ENCODE measurements at regions not wholly inside any gene's neighbourhood (a gene's known extent, or its start where the extent isn't known, plus 50 kb on each side); places are given as distances from the start of the nearest gene placed in this dataset.

DNA sequence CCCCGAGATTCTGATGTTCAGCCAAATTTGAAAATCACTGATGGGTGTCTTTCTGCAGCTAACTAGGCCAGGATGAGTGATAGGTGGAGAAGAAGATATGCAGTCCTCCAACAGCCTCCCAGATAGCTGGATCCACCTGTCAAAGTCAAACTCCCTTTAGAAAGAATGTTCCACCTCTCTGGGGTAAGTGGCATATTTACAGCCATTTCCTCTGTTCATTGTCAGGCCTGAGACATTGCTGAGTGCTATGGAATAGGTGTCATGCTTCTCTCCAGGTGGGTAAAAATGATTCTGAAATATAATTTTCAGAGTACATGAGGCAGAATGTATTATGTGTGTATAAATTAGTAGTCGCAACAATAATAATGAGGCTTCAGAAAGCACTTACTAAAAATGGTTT, 316.8 kb downstream of the TTLL7 start:
- Histone ChIP-seq H3K4me3 (ENCODE audit: low read depth, low read length) (no peak overlapping the region), H3K27me3 (ENCODE audit: insufficient read depth, low read length) (no peaks in the 10 kb centered on the region), H3K79me2 (ENCODE audit: control insufficient read depth, insufficient read depth, low read length, unreplicated experiment) (no peaks in the 10 kb centered on the region), H3K4me1 (ENCODE audit: control insufficient read depth, insufficient read depth, low read length, unreplicated experiment) (no peaks in the 10 kb centered on the region), H2AFZ (ENCODE audit: low read length, unreplicated experiment) (no peak overlapping the region), H3K36me3 (ENCODE audit: insufficient read depth, low read length) (no peaks in the 10 kb centered on the region), H3K27ac (ENCODE audit: low read depth, low read length) (no peak overlapping the region)

- H3K79me2 ChIP-seq (ENCODE audit: control insufficient read depth, insufficient read depth, low read length, unreplicated experiment): no peaks in the 10 kb centered on the region
- no peak overlapping the region for H3K4me3 ChIP-seq (ENCODE audit: low read depth, low read length)
- H3K27ac ChIP-seq (ENCODE audit: low read depth, low read length): no peak overlapping the region
- no peaks in the 10 kb centered on the region for H3K4me1 ChIP-seq (ENCODE audit: control insufficient read depth, insufficient read depth, low read length, unreplicated experiment)
- no peak overlapping the region for H2AFZ ChIP-seq (ENCODE audit: low read length, unreplicated experiment)
- H3K27me3 ChIP-seq (ENCODE audit: insufficient read depth, low read length): no peaks in the 10 kb centered on the region
- H3K36me3 ChIP-seq (ENCODE audit: insufficient read depth, low read length): no peaks in the 10 kb centered on the region
Measured at GRCh38 chr1:83676106-83676505, 322.8 kb downstream of the TTLL7 start.

- no peak overlapping the region for H2AFZ ChIP-seq (ENCODE audit: low read length, unreplicated experiment)
- H3K4me3 ChIP-seq (ENCODE audit: low read depth, low read length): no peak overlapping the region
- no peaks in the 10 kb centered on the region for H3K79me2 ChIP-seq (ENCODE audit: control insufficient read depth, insufficient read depth, low read length, unreplicated experiment)
- H3K27ac ChIP-seq (ENCODE audit: low read depth, low read length): no peak overlapping the region
- H3K27me3 ChIP-seq (ENCODE audit: insufficient read depth, low read length): no peaks in the 10 kb centered on the region
- H3K36me3 ChIP-seq (ENCODE audit: insufficient read depth, low read length): no peaks in the 10 kb centered on the region
- no peaks in the 10 kb centered on the region for H3K4me1 ChIP-seq (ENCODE audit: control insufficient read depth, insufficient read depth, low read length, unreplicated experiment)
Measured at GRCh38 chr1:83673312-83673711, 325.6 kb downstream of the TTLL7 start.

DNA sequence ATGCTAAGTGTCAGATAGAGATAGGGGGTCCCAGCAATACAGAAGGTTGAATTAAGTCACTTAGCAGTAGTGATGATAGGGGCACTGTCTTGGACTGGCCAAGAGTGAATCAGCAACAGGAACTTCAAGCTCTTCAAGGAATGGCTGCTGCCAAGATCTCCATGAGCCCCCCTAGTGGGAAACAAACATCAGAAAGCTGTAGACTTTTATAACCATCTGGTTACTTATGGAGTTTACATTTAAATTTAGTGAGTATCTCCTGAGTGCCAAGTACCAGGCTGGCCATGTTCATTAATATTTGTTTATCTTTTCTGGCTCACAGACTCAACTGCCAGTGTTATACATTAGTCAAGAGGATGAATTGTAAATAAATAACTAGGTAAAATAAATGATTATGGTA, 327.3 kb downstream of the TTLL7 start:
- Histone ChIP-seq H3K4me3 (ENCODE audit: low read depth, low read length) (no peak overlapping the region), H2AFZ (ENCODE audit: low read length, unreplicated experiment) (no peak overlapping the region), H3K36me3 (ENCODE audit: insufficient read depth, low read length) (no peaks in the 10 kb centered on the region), H3K27me3 (ENCODE audit: insufficient read depth, low read length) (no peaks in the 10 kb centered on the region), H3K27ac (ENCODE audit: low read depth, low read length) (no peak overlapping the region), H3K79me2 (ENCODE audit: control insufficient read depth, insufficient read depth, low read length, unreplicated experiment) (no peaks in the 10 kb centered on the region), H3K4me1 (ENCODE audit: control insufficient read depth, insufficient read depth, low read length, unreplicated experiment) (no peaks in the 10 kb centered on the region)

DNA sequence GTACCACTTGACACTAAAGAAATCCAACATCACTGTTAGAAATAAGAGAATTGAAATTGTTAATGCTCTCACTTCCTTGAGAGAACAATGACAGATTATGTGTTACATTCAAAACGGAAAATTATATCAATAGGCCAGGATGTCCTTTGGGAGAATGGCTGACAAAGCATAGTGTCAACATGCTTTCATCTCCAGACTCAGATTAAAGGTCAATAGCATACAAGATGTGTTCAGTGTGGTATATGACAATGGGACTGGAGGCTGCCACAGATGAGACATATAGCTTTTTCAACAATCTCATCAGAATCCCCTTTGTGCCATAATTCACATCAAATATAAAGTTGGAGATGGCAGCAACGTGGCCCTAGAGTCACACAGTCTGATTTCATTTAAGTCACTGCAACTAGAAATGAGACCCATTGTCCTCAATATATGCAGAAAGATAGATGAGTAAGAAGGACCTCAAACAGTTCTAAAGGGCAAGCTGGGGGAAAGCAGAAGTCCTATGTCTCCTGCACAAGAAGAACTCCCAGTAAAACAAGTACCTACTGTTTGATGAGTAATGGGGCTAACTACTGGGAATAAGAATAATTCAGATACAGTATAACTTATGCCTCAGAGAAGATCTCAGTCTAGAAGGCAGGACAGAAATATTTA, 327.9 kb downstream of the TTLL7 start:
- no peaks in the 10 kb centered on the region for H3K27me3 ChIP-seq (ENCODE audit: insufficient read depth, low read length)
- H3K4me1 ChIP-seq (ENCODE audit: control insufficient read depth, insufficient read depth, low read length, unreplicated experiment): no peaks in the 10 kb centered on the region

DNA sequence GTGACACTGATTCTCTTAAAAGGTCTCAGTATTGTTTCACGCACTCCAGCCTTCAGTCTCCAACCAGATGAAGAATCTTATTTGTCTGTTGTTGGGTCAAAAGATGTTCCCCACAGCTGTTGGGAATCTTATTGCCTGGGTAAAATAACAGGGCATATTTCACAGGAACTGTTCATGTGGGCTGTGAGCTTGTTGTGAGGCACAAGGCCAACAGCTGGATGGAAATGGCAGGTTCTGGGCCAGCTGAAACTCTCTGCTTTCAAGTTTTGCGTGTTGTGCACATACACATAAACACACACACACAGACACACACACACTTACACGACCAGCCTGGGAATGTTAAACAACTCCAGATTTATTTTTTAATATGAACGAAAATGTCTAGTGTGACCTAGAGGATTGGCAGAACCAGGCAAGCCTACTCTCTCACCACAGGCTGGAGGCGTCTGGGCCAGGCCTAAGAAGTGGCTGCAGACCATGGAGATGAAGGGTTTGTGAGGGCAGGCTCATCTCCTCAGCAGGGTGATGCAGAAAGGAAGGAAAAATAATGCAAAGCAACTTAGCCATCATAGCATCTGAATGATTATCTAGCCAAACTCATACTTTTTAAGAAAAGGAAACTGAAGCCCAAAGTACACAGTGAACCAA, 357.0 kb downstream of the TTLL7 start:
- Histone ChIP-seq H3K27me3 (ENCODE audit: insufficient read depth, low read length) (peaks cover 12% of the 10 kb centered on the region; the same call in 1 of the 2 replicates), H3K79me2 (ENCODE audit: control insufficient read depth, insufficient read depth, low read length, unreplicated experiment) (no peaks in the 10 kb centered on the region), H3K4me3 (ENCODE audit: low read depth, low read length) (peak overlapping the region; percentile 71), H2AFZ (ENCODE audit: low read length, unreplicated experiment) (peak overlapping the region; percentile 97), H3K36me3 (ENCODE audit: insufficient read depth, low read length) (no peaks in the 10 kb centered on the region), H3K27ac (ENCODE audit: low read depth, low read length) (no peak overlapping the region), H3K4me1 (ENCODE audit: control insufficient read depth, insufficient read depth, low read length, unreplicated experiment) (peaks cover 11% of the 10 kb centered on the region)

More for the DNA sequence above, 327.9 kb downstream of the TTLL7 start:
- no peak overlapping the region for H2AFZ ChIP-seq (ENCODE audit: low read length, unreplicated experiment)
- no peaks in the 10 kb centered on the region for H3K36me3 ChIP-seq (ENCODE audit: insufficient read depth, low read length)
- no peak overlapping the region for H3K27ac ChIP-seq (ENCODE audit: low read depth, low read length)
- no peak overlapping the region for H3K4me3 ChIP-seq (ENCODE audit: low read depth, low read length)
- H3K79me2 ChIP-seq (ENCODE audit: control insufficient read depth, insufficient read depth, low read length, unreplicated experiment): no peaks in the 10 kb centered on the region

GRCh38 chr1:83641206-83641658, 357.7 kb downstream of the TTLL7 start:
- H3K4me1 ChIP-seq (ENCODE audit: control insufficient read depth, insufficient read depth, low read length, unreplicated experiment): peaks cover 11% of the 10 kb centered on the region
- peak overlapping the region; percentile 71 for H3K4me3 ChIP-seq (ENCODE audit: low read depth, low read length)
- no peak overlapping the region for H3K27ac ChIP-seq (ENCODE audit: low read depth, low read length)
- no peaks in the 10 kb centered on the region for H3K36me3 ChIP-seq (ENCODE audit: insufficient read depth, low read length)
- peak overlapping the region; percentile 97 for H2AFZ ChIP-seq (ENCODE audit: low read length, unreplicated experiment)
- H3K79me2 ChIP-seq (ENCODE audit: control insufficient read depth, insufficient read depth, low read length, unreplicated experiment): no peaks in the 10 kb centered on the region
- peaks cover 18% of the 10 kb centered on the region; the same call in 1 of the 2 replicates for H3K27me3 ChIP-seq (ENCODE audit: insufficient read depth, low read length)

GRCh38 chr1:83639785-83640184, 359.1 kb downstream of the TTLL7 start:
- no peaks in the 10 kb centered on the region for H3K79me2 ChIP-seq (ENCODE audit: control insufficient read depth, insufficient read depth, low read length, unreplicated experiment)
- H3K4me1 ChIP-seq (ENCODE audit: control insufficient read depth, insufficient read depth, low read length, unreplicated experiment): peaks cover 11% of the 10 kb centered on the region
- H2AFZ ChIP-seq (ENCODE audit: low read length, unreplicated experiment): no peak overlapping the region
- no peaks in the 10 kb centered on the region for H3K36me3 ChIP-seq (ENCODE audit: insufficient read depth, low read length)
- H3K27me3 ChIP-seq (ENCODE audit: insufficient read depth, low read length): peaks cover 31% of the 10 kb centered on the region; the same call in 1 of the 2 replicates
- no peak overlapping the region for H3K27ac ChIP-seq (ENCODE audit: low read depth, low read length)
- H3K4me3 ChIP-seq (ENCODE audit: low read depth, low read length): no peak overlapping the region

DNA sequence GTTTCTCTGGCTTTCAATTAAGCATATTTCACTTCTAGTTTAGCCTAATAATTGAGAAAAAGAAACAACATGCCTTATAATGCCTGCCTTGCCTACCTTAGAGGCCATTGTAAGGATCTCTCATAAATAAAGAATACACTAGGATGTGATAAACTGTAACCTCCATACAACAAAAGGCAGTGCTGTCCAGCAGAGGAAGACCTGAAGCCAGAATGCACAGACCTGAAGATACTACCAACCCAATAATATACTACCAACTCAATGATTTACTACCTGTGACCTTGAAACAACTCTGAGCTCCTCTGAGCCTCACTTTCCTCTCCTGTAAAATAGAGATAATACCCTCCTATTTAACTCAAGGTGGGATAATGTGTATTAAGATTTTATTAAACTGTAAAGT, 361.3 kb downstream of the TTLL7 start:
- Histone ChIP-seq H3K4me1 (ENCODE audit: control insufficient read depth, insufficient read depth, low read length, unreplicated experiment) (peaks cover 11% of the 10 kb centered on the region), H3K36me3 (ENCODE audit: insufficient read depth, low read length) (no peaks in the 10 kb centered on the region), H3K79me2 (ENCODE audit: control insufficient read depth, insufficient read depth, low read length, unreplicated experiment) (no peaks in the 10 kb centered on the region), H2AFZ (ENCODE audit: low read length, unreplicated experiment) (no peak overlapping the region), H3K4me3 (ENCODE audit: low read depth, low read length) (no peak overlapping the region), H3K27ac (ENCODE audit: low read depth, low read length) (no peak overlapping the region), H3K27me3 (ENCODE audit: insufficient read depth, low read length) (peaks cover 32% of the 10 kb centered on the region; the same call in 1 of the 2 replicates)

- H3K36me3 ChIP-seq (ENCODE audit: insufficient read depth, low read length): no peaks in the 10 kb centered on the region
- no peak overlapping the region for H2AFZ ChIP-seq (ENCODE audit: low read length, unreplicated experiment)
- H3K27ac ChIP-seq (ENCODE audit: low read depth, low read length): no peak overlapping the region
- no peaks in the 10 kb centered on the region for H3K79me2 ChIP-seq (ENCODE audit: control insufficient read depth, insufficient read depth, low read length, unreplicated experiment)
- no peak overlapping the region for H3K4me3 ChIP-seq (ENCODE audit: low read depth, low read length)
- H3K27me3 ChIP-seq (ENCODE audit: insufficient read depth, low read length): peaks cover 34% of the 10 kb centered on the region; the same call in 1 of the 2 replicates
- H3K4me1 ChIP-seq (ENCODE audit: control insufficient read depth, insufficient read depth, low read length, unreplicated experiment): peaks cover 9% of the 10 kb centered on the region
Measured at GRCh38 chr1:83637009-83637408, 361.9 kb downstream of the TTLL7 start.

DNA sequence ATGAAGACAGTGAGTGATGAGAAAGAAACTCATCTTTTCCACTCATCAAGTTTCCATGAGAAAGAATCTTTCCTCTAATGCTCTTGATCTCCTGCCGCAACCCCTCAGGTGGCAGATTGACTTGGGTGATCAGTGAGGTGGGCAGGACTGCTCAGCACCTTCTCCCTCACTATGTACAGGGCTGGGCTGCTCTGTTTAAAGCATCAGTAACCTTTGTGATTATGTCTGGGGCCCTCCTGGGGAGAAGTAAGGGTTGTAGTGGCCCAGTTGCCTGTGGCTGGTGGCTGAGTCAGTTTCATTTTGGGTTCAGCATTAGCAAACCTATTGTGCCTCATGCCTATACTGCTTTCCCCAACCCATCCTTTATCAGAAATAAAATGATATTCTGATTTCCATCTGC, 366.0 kb downstream of the TTLL7 start:
- H3K4me1 ChIP-seq (ENCODE audit: control insufficient read depth, insufficient read depth, low read length, unreplicated experiment): no peaks in the 10 kb centered on the region
- H3K27me3 ChIP-seq (ENCODE audit: insufficient read depth, low read length): peaks cover 33% of the 10 kb centered on the region
- no peaks in the 10 kb centered on the region for H3K79me2 ChIP-seq (ENCODE audit: control insufficient read depth, insufficient read depth, low read length, unreplicated experiment)
- no peak overlapping the region for H3K4me3 ChIP-seq (ENCODE audit: low read depth, low read length)
- no peaks in the 10 kb centered on the region for H3K36me3 ChIP-seq (ENCODE audit: insufficient read depth, low read length)
- H2AFZ ChIP-seq (ENCODE audit: low read length, unreplicated experiment): no peak overlapping the region
- H3K27ac ChIP-seq (ENCODE audit: low read depth, low read length): no peak overlapping the region

Measured in ACC112 (cell line).